Heart left ventricle (tissue), 16 donors: ENCODE measurements at regions not wholly inside any gene's neighbourhood (a gene's known extent, or its start where the extent isn't known, plus 50 kb on each side); places are given as distances from the start of the nearest gene placed in this dataset.

ENCODE experiments used
- ATAC-seq, 4 donors: fragments of 200-7000 bp; cut with Tn5 transposase; one replicate each; pipeline ENCODE4 v1.9.1; 2020 to 2022; ENCODE audit warnings: moderate library complexity in 4 of 4, mild to moderate bottlenecking in 3 of 4, moderate number of reproducible peaks in 1 of 4
- DNase-seq, 5 donors: peaks; one replicate each; pipeline ENCODE4 v3.0.0-alpha.2; 2020
- H3K27ac ChIP-seq, 12 donors: fragments of 200-600 bp; sonication (generic) in 4 of 12; one replicate each; pipeline versions ENCODE4 v1.5.0 to v1.8.0; 2016 to 2022; ENCODE audit warnings: mild to moderate bottlenecking in 2 of 12
- H3K27me3 ChIP-seq, 9 donors: fragments of 200-600 bp; sonication (generic) in 2 of 9; one replicate each; pipeline versions ENCODE4 v1.5.1 to v1.8.0; 2016 to 2022; ENCODE audit warnings: mild to moderate bottlenecking in 3 of 9
- H3K36me3 ChIP-seq, 9 donors: fragments of 200-600 bp; sonication (generic) in 2 of 9; one replicate each; pipeline versions ENCODE4 v1.5.0 to v1.8.0; 2018 to 2022; ENCODE audit warnings: mild to moderate bottlenecking in 2 of 9
- H3K4me1 ChIP-seq, 12 donors: fragments of 200-600 bp; sonication (generic) in 4 of 12; one replicate each; pipeline versions ENCODE4 v1.5.0 to v1.8.0; 2016 to 2022; ENCODE audit warnings: mild to moderate bottlenecking in 3 of 12
- H3K4me3 ChIP-seq, 12 donors: fragments of 200-600 bp; sonication (generic) in 4 of 12; one replicate each; pipeline versions ENCODE4 v1.5.0 to v1.8.0; 2017 to 2022; ENCODE audit warnings: mild to moderate bottlenecking in 9 of 12, moderate library complexity in 4 of 12
- H3K9me3 ChIP-seq, 12 donors: fragments of 200-600 bp; sonication (generic) in 4 of 12; one replicate each; pipeline versions ENCODE4 v1.5.0 to v1.8.0; 2016 to 2022; ENCODE audit warnings: mild to moderate bottlenecking in 1 of 12
- POLR2A ChIP-seq, 2 donors: fragments of 450-650 bp; IDR thresholded peaks; one replicate each; pipeline ENCODE4 v1.6.1; 2017; ENCODE audit warnings: antibody characterized with exemption in 2 of 2, mild to moderate bottlenecking in 2 of 2, moderate library complexity in 2 of 2
- WGBS, 4 donors: extraction: QIAGEN DNeasy Blood & Tissue Kit in 2 of 4; methylation state at CpG; one replicate each; pipeline versions ENCODE4 v1.1.5 to v1.1.7; 2013 to 2018; 5-methylcytosine and 5-hydroxymethylcytosine counted together
- intact Hi-C, 10 donors: fragments of 100-400 bp; cut with DNase I; formaldehyde crosslinking; loops; one replicate each; pipeline versions ENCODE4 v1.11.1 to v1.14.2; 2022
- TF ChIP-seq, protein P1 (sequence below), 12 donors: fragments of 200-600 bp; sonication (generic) in 4 of 12; IDR thresholded peaks; one replicate each; pipeline versions ENCODE4 v1.5.0 to v1.8.0; 2018 to 2022; ENCODE audit warnings: antibody characterized with exemption in 12 of 12, mild to moderate bottlenecking in 5 of 12
- donor health status: ischemic (EF 13 %, LVEDD 7.1; RV severe dilation, severe dysfunction).
- donor health status: healthy with polysubstance abuse.
- donor health status: DM: no; HTN: yes; CAD: no.
- donor health status: DM: no; HTN: no; CAD: no.
- donor health status: ischemic (EF 25% LVEDD 6.9; RV normal size, moderate dysfunction).
- donor health status: ischemic (EF 25% LVEDD 5.7; RV mildly dilated, moderate dysfunction).
- donor health status: healthy.
- donor health status: DM: yes; HTN: yes; CAD: no.
- donor health status: ischemic (EF 35%, LVEDD 5.7; RV mildly dilated, moderate dysfunction).
- donor health status: nonischemic (EF 11% LVEDD 7.7; RV severe dilation, severe dysfunction).
- donor health status: DM: yes; HTN: yes; CAD: no.
- donor health status: PGD.
- donor health status: ischemic (EF 29% LVEDD 5.4; RV normal size, mild dysfunction).
- donor health status: nonischemic (EF 23%, LVEDD 6.1; RV moderate dilation, normal function).

DNA sequence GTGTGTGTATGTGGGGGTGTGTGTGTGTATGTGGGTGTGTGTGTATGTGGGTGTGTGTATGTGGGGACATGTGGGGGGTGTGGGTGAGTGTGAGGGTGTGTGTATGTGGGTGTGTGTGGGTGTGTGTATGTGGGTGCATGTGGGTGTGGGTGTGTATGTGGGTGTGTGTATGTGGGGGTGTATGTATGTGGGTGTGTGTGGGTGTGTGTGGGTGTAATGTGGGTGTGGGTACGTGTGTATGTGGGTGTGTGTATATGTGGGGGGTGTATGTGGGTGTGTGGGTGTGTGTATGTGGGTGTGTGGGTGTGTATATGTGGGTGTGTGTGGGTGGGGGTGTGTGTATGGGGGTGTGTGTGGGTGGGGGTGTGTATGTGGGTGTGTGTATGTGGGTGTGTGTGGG lies 106.7 kb downstream of the SPATA19 start:
- no peak for ATAC-seq
- WGBS, 4 donors: 80 to 85% (median 83%) methylated on average over 1 of the region's 1 CpG
- DNase-seq: no peak
- intact Hi-C loops: no loop called here
- Histone ChIP-seq H3K9me3 (peaks cover 0 to 5% (median 0%) of the 10 kb centered on the region in 12 donors), H3K4me3 (no peak overlapping the region), H3K36me3 (no peaks in the 10 kb centered on the region), H3K27ac (no peak overlapping the region), H3K4me1 (no peaks in the 10 kb centered on the region), H3K27me3 (peaks cover 0 to 5% (median 0%) of the 10 kb centered on the region in 9 donors)
- TF ChIP-seq, protein P1, sequence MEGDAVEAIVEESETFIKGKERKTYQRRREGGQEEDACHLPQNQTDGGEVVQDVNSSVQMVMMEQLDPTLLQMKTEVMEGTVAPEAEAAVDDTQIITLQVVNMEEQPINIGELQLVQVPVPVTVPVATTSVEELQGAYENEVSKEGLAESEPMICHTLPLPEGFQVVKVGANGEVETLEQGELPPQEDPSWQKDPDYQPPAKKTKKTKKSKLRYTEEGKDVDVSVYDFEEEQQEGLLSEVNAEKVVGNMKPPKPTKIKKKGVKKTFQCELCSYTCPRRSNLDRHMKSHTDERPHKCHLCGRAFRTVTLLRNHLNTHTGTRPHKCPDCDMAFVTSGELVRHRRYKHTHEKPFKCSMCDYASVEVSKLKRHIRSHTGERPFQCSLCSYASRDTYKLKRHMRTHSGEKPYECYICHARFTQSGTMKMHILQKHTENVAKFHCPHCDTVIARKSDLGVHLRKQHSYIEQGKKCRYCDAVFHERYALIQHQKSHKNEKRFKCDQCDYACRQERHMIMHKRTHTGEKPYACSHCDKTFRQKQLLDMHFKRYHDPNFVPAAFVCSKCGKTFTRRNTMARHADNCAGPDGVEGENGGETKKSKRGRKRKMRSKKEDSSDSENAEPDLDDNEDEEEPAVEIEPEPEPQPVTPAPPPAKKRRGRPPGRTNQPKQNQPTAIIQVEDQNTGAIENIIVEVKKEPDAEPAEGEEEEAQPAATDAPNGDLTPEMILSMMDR (IDR thresholded peaks at IDR 0.05): no peak
- no peak for TF ChIP-seq POLR2A (IDR thresholded peaks at IDR 0.05)

DNA sequence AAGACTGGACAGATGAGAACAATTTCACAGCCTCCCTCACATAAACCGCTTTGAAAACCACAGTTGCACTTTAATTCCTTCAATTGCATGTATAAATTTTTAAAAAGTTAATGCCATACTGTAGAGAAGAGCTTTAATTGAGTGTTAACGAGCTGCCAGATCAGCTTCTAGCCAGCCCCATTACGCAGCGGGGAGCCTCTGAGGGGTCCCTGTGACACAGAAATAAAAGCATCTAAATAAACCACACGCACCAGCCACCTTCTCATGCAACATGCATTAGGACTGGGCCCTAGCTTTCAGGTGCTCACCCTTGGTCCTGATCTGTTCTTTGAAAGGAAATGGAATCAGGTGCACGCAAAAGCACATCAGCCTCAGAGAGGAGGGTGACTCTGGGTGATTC lies 111.7 kb downstream of the SPATA19 start:
- H3K27me3 ChIP-seq: peaks cover 0 to 10% (median 0%) of the 10 kb centered on the region in 9 donors
- ATAC-seq (no peak), DNase-seq (no peak)
- no peak overlapping the region for H3K27ac ChIP-seq
- no peak for TF ChIP-seq POLR2A (IDR thresholded peaks at IDR 0.05)
- TF ChIP-seq, protein P1 (IDR thresholded peaks at IDR 0.05): no peak
- 81 to 86% (median 85%) methylated on average over 6 of the region's 6 CpGs for WGBS, 4 donors
- intact Hi-C loops: no loop called here
- no peak overlapping the region for H3K4me3 ChIP-seq
- H3K4me1 ChIP-seq: no peaks in the 10 kb centered on the region
- H3K9me3 ChIP-seq: peaks cover 0 to 2% (median 0%) of the 10 kb centered on the region in 12 donors
- H3K36me3 ChIP-seq: no peaks in the 10 kb centered on the region

DNA sequence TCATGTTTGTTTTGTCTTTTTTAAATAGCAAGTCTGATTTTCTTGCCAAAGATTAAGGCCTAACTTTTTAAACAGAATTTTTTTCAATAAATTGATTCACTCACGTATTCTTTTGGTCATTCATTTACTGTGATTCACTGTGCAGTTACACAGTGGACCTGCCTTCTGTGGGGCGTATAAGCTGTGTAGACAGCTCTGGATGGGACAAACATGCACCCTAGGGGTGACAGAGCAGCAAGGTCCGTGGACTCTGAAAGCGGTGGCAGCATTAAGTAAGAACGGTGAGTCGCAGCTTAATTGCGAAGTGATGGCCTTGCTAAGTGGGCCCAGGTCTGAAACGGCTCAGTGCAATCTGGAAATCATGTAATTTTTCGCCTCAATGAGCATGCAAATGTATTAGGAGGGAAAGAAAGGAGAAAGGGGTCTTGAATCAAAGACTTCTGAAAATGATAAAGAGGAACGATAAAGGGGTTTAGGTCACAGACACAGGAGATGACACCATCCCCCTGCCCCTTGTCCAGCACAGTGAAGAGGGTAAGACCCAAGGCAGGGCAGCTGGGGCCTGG lies 113.1 kb downstream of the SPATA19 start:
- Histone ChIP-seq H3K27me3 (peaks cover 0 to 10% (median 0%) of the 10 kb centered on the region in 9 donors), H3K36me3 (no peaks in the 10 kb centered on the region), H3K4me3 (no peak overlapping the region), H3K27ac (no peak overlapping the region), H3K4me1 (no peaks in the 10 kb centered on the region), H3K9me3 (peaks cover 0 to 2% (median 0%) of the 10 kb centered on the region in 12 donors)
- DNase-seq (no peak), ATAC-seq (no peak)
- TF ChIP-seq, protein P1 (IDR thresholded peaks at IDR 0.05): no peak
- 83 to 91% (median 86%) methylated on average over 10 of the region's 10 CpGs for WGBS, 4 donors
- intact Hi-C loops: no loop called here

DNA sequence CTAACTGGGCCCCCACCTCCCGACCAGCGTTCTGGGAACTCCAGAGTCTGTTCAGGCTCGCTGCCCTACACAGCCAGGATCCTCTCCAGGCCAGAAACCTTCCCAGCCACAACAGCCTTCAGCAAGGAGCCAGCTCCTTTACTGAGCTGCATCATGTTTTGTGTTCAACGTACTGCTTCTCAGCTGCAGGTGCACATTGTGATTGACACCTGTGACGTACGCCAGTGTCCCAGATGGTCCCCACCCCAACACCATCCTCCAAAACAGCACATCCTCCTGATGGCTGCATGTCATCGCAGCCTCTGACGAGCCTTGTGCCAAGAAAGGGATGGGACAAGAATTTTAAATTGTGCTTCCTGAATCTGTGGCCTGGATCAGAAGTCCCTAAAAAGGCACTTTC lies 117.5 kb downstream of the SPATA19 start:
- TF ChIP-seq, protein P1 (IDR thresholded peaks at IDR 0.05): no peak
- no peak for TF ChIP-seq POLR2A (IDR thresholded peaks at IDR 0.05)
- WGBS, 4 donors: 77 to 86% (median 83%) methylated on average over 8 of the region's 8 CpGs

More for the DNA sequence above, 117.5 kb downstream of the SPATA19 start:
- DNase-seq (no peak), ATAC-seq (no peak)
- intact Hi-C loops: no loop called here
- H3K4me3 ChIP-seq: no peak overlapping the region
- no peaks in the 10 kb centered on the region for H3K4me1 ChIP-seq
- no peak overlapping the region for H3K27ac ChIP-seq
- peaks cover 0 to 2% (median 0%) of the 10 kb centered on the region in 12 donors for H3K9me3 ChIP-seq
- H3K27me3 ChIP-seq: peaks cover 0 to 6% (median 0%) of the 10 kb centered on the region in 9 donors
- H3K36me3 ChIP-seq: no peaks in the 10 kb centered on the region
